ENCODE measurements at regions not wholly inside any gene's neighbourhood (a gene's known extent, or its start where the extent isn't known, plus 50 kb on each side); places are given as distances from the start of the nearest gene placed in this dataset.

GRCh38 chr2:239476757-239477585, 76.2 kb upstream of the HDAC4 start:
- BruUV-seq (replicated peaks), result no TSS peak
- Mint-ChIP-seq H3K4me1 (ENCODE audit: low read depth, unreplicated experiment) (peaks cover 3% of the 10 kb centered on the region), H3K36me3 (ENCODE audit: insufficient read depth, unreplicated experiment) (no peaks in the 10 kb centered on the region), H3K4me3 (ENCODE audit: low read depth, unreplicated experiment) (no peak overlapping the region), H3K9me3 (ENCODE audit: low read depth, unreplicated experiment) (peaks cover 6% of the 10 kb centered on the region), H3K27ac (ENCODE audit: unreplicated experiment) (no peak overlapping the region), H3K27me3 (ENCODE audit: unreplicated experiment) (peaks cover 40% of the 10 kb centered on the region)
- intact Hi-C loops (cut with micrococcal nuclease; ENCODE audit: unreplicated experiment), result no loop called here
- TF ChIP-seq, protein P1, sequence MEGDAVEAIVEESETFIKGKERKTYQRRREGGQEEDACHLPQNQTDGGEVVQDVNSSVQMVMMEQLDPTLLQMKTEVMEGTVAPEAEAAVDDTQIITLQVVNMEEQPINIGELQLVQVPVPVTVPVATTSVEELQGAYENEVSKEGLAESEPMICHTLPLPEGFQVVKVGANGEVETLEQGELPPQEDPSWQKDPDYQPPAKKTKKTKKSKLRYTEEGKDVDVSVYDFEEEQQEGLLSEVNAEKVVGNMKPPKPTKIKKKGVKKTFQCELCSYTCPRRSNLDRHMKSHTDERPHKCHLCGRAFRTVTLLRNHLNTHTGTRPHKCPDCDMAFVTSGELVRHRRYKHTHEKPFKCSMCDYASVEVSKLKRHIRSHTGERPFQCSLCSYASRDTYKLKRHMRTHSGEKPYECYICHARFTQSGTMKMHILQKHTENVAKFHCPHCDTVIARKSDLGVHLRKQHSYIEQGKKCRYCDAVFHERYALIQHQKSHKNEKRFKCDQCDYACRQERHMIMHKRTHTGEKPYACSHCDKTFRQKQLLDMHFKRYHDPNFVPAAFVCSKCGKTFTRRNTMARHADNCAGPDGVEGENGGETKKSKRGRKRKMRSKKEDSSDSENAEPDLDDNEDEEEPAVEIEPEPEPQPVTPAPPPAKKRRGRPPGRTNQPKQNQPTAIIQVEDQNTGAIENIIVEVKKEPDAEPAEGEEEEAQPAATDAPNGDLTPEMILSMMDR (IDR thresholded peaks at IDR 0.05; ENCODE audit: unreplicated experiment), result no peak
- CTCF ChIA-PET, result no interaction called here
- DNase-seq, result no peak

GRCh38 chr2:239476029-239476756, 75.4 kb upstream of the HDAC4 start:
- TF ChIP-seq, protein P1 (IDR thresholded peaks at IDR 0.05; ENCODE audit: unreplicated experiment), result no peak
- no TSS peak for BruUV-seq (replicated peaks)
- DNase-seq, result no peak
- Mint-ChIP-seq H3K4me3 (ENCODE audit: low read depth, unreplicated experiment) (no peak overlapping the region), H3K36me3 (ENCODE audit: insufficient read depth, unreplicated experiment) (no peaks in the 10 kb centered on the region), H3K4me1 (ENCODE audit: low read depth, unreplicated experiment) (no peaks in the 10 kb centered on the region), H3K27me3 (ENCODE audit: unreplicated experiment) (peaks cover 40% of the 10 kb centered on the region), H3K9me3 (ENCODE audit: low read depth, unreplicated experiment) (peaks cover 2% of the 10 kb centered on the region), H3K27ac (ENCODE audit: unreplicated experiment) (no peak overlapping the region)
- CTCF ChIA-PET, result no interaction called here
- intact Hi-C loops (cut with micrococcal nuclease; ENCODE audit: unreplicated experiment), result no loop called here

DNA sequence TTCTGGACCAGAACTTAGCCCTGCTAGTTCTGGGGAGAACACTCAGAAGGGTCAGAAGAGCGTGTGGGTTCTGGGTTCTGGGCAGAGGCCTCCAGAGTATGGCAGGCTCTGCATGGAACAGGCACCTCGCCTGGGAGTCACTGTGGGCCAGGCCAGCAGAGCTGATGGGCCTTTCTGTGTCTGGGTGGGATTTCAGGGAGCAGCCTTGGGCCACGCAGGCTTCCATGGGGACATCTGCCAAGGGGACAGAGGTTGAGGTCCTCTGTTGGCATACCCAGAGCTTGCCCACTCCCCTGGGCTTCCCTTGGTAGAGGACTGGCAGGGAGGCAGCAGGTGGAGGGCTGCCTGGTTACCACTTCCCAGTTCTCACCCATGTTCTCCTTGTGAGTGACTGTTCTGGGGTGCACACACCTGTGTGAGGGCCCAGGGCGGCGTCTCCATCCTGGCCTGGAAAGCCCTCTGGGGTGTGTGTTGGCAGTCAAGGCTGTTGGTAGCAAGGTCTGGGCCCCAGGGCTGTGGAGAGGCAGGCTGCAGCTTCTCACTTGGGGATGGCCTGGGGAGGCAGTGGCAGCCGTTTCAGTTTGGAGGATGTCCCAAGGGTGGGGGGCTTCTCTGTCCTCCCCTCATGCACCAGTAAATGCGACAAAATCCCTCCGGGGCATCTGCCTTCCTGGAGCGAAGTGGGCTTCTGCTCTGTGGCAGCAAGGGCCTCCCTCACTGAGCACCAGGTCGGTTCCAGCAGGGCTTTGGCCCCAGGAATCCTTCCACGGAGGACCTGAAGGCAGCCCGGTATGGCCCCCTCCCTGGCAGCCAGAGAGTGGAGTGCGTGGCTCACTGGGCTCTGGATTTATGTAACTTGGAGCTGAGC, 74.6 kb upstream of the HDAC4 start:
- DNase-seq, result no peak
- TF ChIP-seq, protein P1 (IDR thresholded peaks at IDR 0.05; ENCODE audit: unreplicated experiment), result no peak
- H3K4me3 Mint-ChIP-seq (ENCODE audit: low read depth, unreplicated experiment), result no peak overlapping the region
- H3K9me3 Mint-ChIP-seq (ENCODE audit: low read depth, unreplicated experiment), result no peaks in the 10 kb centered on the region
- H3K4me1 Mint-ChIP-seq (ENCODE audit: low read depth, unreplicated experiment), result no peaks in the 10 kb centered on the region
- no peaks in the 10 kb centered on the region for H3K36me3 Mint-ChIP-seq (ENCODE audit: insufficient read depth, unreplicated experiment)
- BruUV-seq (replicated peaks), result no TSS peak
- intact Hi-C loops (cut with micrococcal nuclease; ENCODE audit: unreplicated experiment), result no loop called here
- CTCF ChIA-PET, result no interaction called here
- H3K27ac Mint-ChIP-seq (ENCODE audit: unreplicated experiment), result no peak overlapping the region
- H3K27me3 Mint-ChIP-seq (ENCODE audit: unreplicated experiment), result peaks cover 45% of the 10 kb centered on the region

DNA sequence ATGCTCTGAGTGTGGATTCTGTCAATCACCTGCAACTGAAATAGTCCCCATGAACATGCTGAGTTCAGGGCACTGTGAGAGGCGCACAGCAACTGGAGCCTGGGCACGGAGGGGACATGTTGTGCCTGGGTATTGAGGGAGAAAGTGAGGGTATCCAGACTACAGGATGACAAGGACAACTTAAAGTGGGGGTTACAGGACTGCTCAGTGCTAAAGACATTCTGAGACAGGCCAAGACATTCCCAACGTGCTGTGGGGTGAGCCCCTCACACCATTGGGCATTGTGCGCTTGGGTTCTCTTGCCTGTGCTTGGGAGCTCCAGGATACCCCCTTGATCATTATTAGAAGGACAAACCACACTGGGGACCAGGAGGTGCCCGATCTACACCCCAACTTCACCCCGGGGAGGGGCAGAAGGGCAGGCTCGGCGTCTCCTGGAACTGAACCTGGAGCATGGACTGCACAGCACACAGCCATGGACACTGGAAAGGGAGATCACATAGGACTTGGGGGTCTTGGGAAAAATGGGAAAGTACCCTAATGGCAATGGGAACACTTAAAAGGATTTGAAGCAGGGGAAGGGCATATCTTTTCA, 72.5 kb upstream of the HDAC4 start:
- no peaks in the 10 kb centered on the region for H3K36me3 Mint-ChIP-seq (ENCODE audit: insufficient read depth, unreplicated experiment)
- TF ChIP-seq, protein P1 (IDR thresholded peaks at IDR 0.05; ENCODE audit: unreplicated experiment), result no peak
- no peaks in the 10 kb centered on the region for H3K9me3 Mint-ChIP-seq (ENCODE audit: low read depth, unreplicated experiment)
- H3K4me3 Mint-ChIP-seq (ENCODE audit: low read depth, unreplicated experiment), result no peak overlapping the region
- H3K27ac Mint-ChIP-seq (ENCODE audit: unreplicated experiment), result no peak overlapping the region
- peaks cover 45% of the 10 kb centered on the region for H3K27me3 Mint-ChIP-seq (ENCODE audit: unreplicated experiment)
- intact Hi-C loops (cut with micrococcal nuclease; ENCODE audit: unreplicated experiment), result no loop called here
- no peaks in the 10 kb centered on the region for H3K4me1 Mint-ChIP-seq (ENCODE audit: low read depth, unreplicated experiment)
- no peak for DNase-seq
- BruUV-seq (replicated peaks), result no TSS peak
- CTCF ChIA-PET, result no interaction called here
